ENCODE measurements at regions not wholly inside any gene's neighbourhood (a gene's known extent, or its start where the extent isn't known, plus 50 kb on each side); places are given as distances from the start of the nearest gene placed in this dataset.
A peak's percentile ranks its signal among the peaks of the same experiment; 100 is the strongest.
"Not testable (repeated sequence)": the region's sequence is repeated elsewhere in the genome, so short reads cannot be mapped to it uniquely, and the experiment has no call there.

- 50 to 67% (median 59%) methylated on average over 7 of the region's 7 CpGs for WGBS, 4 donors
- Histone ChIP-seq H3K9me3 (peaks cover 0 to 10% (median 0%) of the 10 kb centered on the region in 12 donors), H3K4me1 (peaks cover 0 to 7% (median 0%) of the 10 kb centered on the region in 12 donors), H3K4me3 (no peak overlapping the region), H3K27ac (no peak overlapping the region), H3K27me3 (no peaks in the 10 kb centered on the region), H3K36me3 (no peaks in the 10 kb centered on the region)
- TF ChIP-seq CTCF (IDR thresholded peaks at IDR 0.05) (no peak), POLR2A (IDR thresholded peaks at IDR 0.05) (no peak)
- intact Hi-C loops (cut with DNase I) = no loop called here
- ATAC-seq (peak in 3 of 4 donors; percentile 26 to 71 (median 49)), DNase-seq (no peak)
These were observed 203.6 kb upstream of the NBEA start for GRCh38 chr13:34738254-34738992.

GRCh38 chr13:34747056-34747455 lies 195.0 kb upstream of the NBEA start:
- Histone ChIP-seq H3K4me1 (peaks cover 3 to 39% (median 28%) of the 10 kb centered on the region in 12 donors), H3K27ac (peak overlapping the region in 11 of 12 donors; percentile 26 to 83 (median 74)), H3K9me3 (peaks cover 0 to 46% (median 1%) of the 10 kb centered on the region in 12 donors)
- H3K4me3 ChIP-seq, ATAC-seq, H3K36me3 ChIP-seq, H3K27me3 ChIP-seq, DNase-seq: not testable (repeated sequence)
- intact Hi-C loops (cut with DNase I) = loop anchor here in 1 of 10 donors (5.0 kb wide), 1 partner anchor 75 kb away; no protein-coding TSS in a partner anchor
- 90 to 96% (median 95%) methylated on average over 5 of the region's 5 CpGs for WGBS, 4 donors

- peak in 3 of 4 donors; percentile 13 to 21 (median 19) for ATAC-seq
- Histone ChIP-seq H3K27me3 (no peaks in the 10 kb centered on the region), H3K4me3 (no peak overlapping the region), H3K36me3 (no peaks in the 10 kb centered on the region), H3K27ac (peak overlapping the region; percentile 26 to 83 (median 71)), H3K4me1 (peaks cover 3 to 42% (median 28%) of the 10 kb centered on the region in 12 donors), H3K9me3 (peaks cover 0 to 44% (median 1%) of the 10 kb centered on the region in 12 donors)
- intact Hi-C loops (cut with DNase I) = loop anchor here in 1 of 10 donors (5.0 kb wide), 1 partner anchor 75 kb away; no protein-coding TSS in a partner anchor
- DNase-seq = no peak
- 78 to 90% (median 81%) methylated on average over 3 to 4 of the region's 4 CpGs for WGBS, 4 donors
- TF ChIP-seq POLR2A (IDR thresholded peaks at IDR 0.05) = no peak
- no peak for TF ChIP-seq CTCF (IDR thresholded peaks at IDR 0.05)
These were observed 194.6 kb upstream of the NBEA start for GRCh38 chr13:34747507-34747906.

- ATAC-seq = peak; percentile 97 to 98 (median 98)
- H3K36me3 ChIP-seq = no peaks in the 10 kb centered on the region
- intact Hi-C loops (cut with DNase I) = loop anchor here in 2 of 10 donors (2.0 to 5.0 kb wide), 2 partner anchors 76 to 77 kb away; no protein-coding TSS in a partner anchor
- H3K4me3 ChIP-seq = no peak overlapping the region
- H3K27me3 ChIP-seq = no peaks in the 10 kb centered on the region
- H3K9me3 ChIP-seq = peaks cover 0 to 40% (median 1%) of the 10 kb centered on the region in 12 donors
- peak overlapping the region; percentile 26 to 83 (median 71) for H3K27ac ChIP-seq
- peak in 4 of 5 donors; percentile 70 to 75 (median 72) for DNase-seq
- TF ChIP-seq CTCF (IDR thresholded peaks at IDR 0.05) (no peak), POLR2A (IDR thresholded peaks at IDR 0.05) (no peak)
- WGBS, 4 donors = 1 to 8% (median 4%) methylated on average over 5 of the region's 5 CpGs
- H3K4me1 ChIP-seq = peaks cover 3 to 42% (median 28%) of the 10 kb centered on the region in 12 donors
These were observed 194.0 kb upstream of the NBEA start for GRCh38 chr13:34748073-34748472.

Data from heart left ventricle (tissue), 16 donors.